ENCODE measurements at regions not wholly inside any gene's neighbourhood (a gene's known extent, or its start where the extent isn't known, plus 50 kb on each side); places are given as distances from the start of the nearest gene placed in this dataset.

GRCh38 chr19:20357921-20358320 is 190.9 kb downstream of the ZNF486 start:
- ChIA-PET POLR2A (no interaction called here), CTCF (no interaction called here)
- BruUV-seq (replicated peaks) = no TSS peak
- Histone ChIP-seq H3K27me3 (ENCODE audit: control insufficient read depth, insufficient read depth, low read length) (no peaks in the 10 kb centered on the region), H3K36me3 (ENCODE audit: control insufficient read depth, insufficient read depth, low read length) (no peaks in the 10 kb centered on the region), H3K9me3 (ENCODE audit: control insufficient read depth, insufficient read depth, low read depth, low read length) (no peaks in the 10 kb centered on the region), H3K27ac (ENCODE audit: low read length) (no peak overlapping the region), H3K4me3 (ENCODE audit: low read depth in 2 of 2, low read length in 2 of 2) (no peak overlapping the region), H3K4me1 (ENCODE audit: control insufficient read depth, insufficient read depth, low read length) (no peaks in the 10 kb centered on the region)
- TF ChIP-seq SIN3A (IDR thresholded peaks at IDR 0.05; ENCODE audit: borderline replicate concordance, insufficient read depth, low read depth, low read length) (no peak), POLR2AphosphoS5 (IDR thresholded peaks at IDR 0.05; ENCODE audit: low read depth, low read length) (no peak), TCF7L2 (IDR thresholded peaks at IDR 0.05; ENCODE audit: low read depth, low read length) (no peak), REST (IDR thresholded peaks at IDR 0.05; ENCODE audit: insufficient read depth in 1 of 2, low read depth in 2 of 2, low read length in 1 of 2) (no peak), CTCF (IDR thresholded peaks at IDR 0.05) (no peak)
- ATAC-seq (no peak), DNase-seq (ENCODE audit: low read depth, low spot score) (no peak)
- intact Hi-C loops (cut with micrococcal nuclease; ENCODE audit: unreplicated experiment) (no loop called here), in situ Hi-C loops (cut with HindIII; ENCODE audit: low pct_unique_long_range_greater_than_20kb, low sequenced_read_pairs) (no loop called here)

GRCh38 chr19:20351244-20351643 is 184.2 kb downstream of the ZNF486 start:
- Histone ChIP-seq H3K4me3 (ENCODE audit: low read depth in 2 of 2, low read length in 2 of 2) (no peak overlapping the region), H3K27ac (ENCODE audit: low read length) (no peak overlapping the region), H3K4me1 (ENCODE audit: control insufficient read depth, insufficient read depth, low read length) (no peaks in the 10 kb centered on the region), H3K36me3 (ENCODE audit: control insufficient read depth, insufficient read depth, low read length) (no peaks in the 10 kb centered on the region), H3K27me3 (ENCODE audit: control insufficient read depth, insufficient read depth, low read length) (no peaks in the 10 kb centered on the region), H3K9me3 (ENCODE audit: control insufficient read depth, insufficient read depth, low read depth, low read length) (no peaks in the 10 kb centered on the region)
- intact Hi-C loops (cut with micrococcal nuclease; ENCODE audit: unreplicated experiment) = no loop called here
- in situ Hi-C loops (cut with HindIII; ENCODE audit: low pct_unique_long_range_greater_than_20kb, low sequenced_read_pairs) = no loop called here
- TF ChIP-seq CTCF (IDR thresholded peaks at IDR 0.05) (no peak), REST (IDR thresholded peaks at IDR 0.05; ENCODE audit: insufficient read depth in 1 of 2, low read depth in 2 of 2, low read length in 1 of 2) (no peak), TCF7L2 (IDR thresholded peaks at IDR 0.05; ENCODE audit: low read depth, low read length) (no peak), POLR2AphosphoS5 (IDR thresholded peaks at IDR 0.05; ENCODE audit: low read depth, low read length) (no peak), SIN3A (IDR thresholded peaks at IDR 0.05; ENCODE audit: borderline replicate concordance, insufficient read depth, low read depth, low read length) (no peak)
- DNase-seq (ENCODE audit: low read depth, low spot score) (no peak), ATAC-seq (no peak)
- ChIA-PET POLR2A (no interaction called here), CTCF (no interaction called here)
- BruUV-seq (replicated peaks) = no TSS peak
